ENCODE measurements at regions not wholly inside any gene's neighbourhood (a gene's known extent, or its start where the extent isn't known, plus 50 kb on each side); places are given as distances from the start of the nearest gene placed in this dataset.

- TF ChIP-seq, protein P1, sequence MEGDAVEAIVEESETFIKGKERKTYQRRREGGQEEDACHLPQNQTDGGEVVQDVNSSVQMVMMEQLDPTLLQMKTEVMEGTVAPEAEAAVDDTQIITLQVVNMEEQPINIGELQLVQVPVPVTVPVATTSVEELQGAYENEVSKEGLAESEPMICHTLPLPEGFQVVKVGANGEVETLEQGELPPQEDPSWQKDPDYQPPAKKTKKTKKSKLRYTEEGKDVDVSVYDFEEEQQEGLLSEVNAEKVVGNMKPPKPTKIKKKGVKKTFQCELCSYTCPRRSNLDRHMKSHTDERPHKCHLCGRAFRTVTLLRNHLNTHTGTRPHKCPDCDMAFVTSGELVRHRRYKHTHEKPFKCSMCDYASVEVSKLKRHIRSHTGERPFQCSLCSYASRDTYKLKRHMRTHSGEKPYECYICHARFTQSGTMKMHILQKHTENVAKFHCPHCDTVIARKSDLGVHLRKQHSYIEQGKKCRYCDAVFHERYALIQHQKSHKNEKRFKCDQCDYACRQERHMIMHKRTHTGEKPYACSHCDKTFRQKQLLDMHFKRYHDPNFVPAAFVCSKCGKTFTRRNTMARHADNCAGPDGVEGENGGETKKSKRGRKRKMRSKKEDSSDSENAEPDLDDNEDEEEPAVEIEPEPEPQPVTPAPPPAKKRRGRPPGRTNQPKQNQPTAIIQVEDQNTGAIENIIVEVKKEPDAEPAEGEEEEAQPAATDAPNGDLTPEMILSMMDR (IDR thresholded peaks at IDR 0.05): no peak
- no peak for TF ChIP-seq POLR2AphosphoS5 (IDR thresholded peaks at IDR 0.05)
- TF ChIP-seq EP300 (IDR thresholded peaks at IDR 0.05): no peak
Observed at GRCh38 chr1:38579056-38579455, 280.5 kb downstream of the RRAGC start.
